ENCODE measurements at regions not wholly inside any gene's neighbourhood (a gene's known extent, or its start where the extent isn't known, plus 50 kb on each side); places are given as distances from the start of the nearest gene placed in this dataset.
"Not testable (repeated sequence)": the region's sequence is repeated elsewhere in the genome, so short reads cannot be mapped to it uniquely, and the experiment has no call there.

DNA sequence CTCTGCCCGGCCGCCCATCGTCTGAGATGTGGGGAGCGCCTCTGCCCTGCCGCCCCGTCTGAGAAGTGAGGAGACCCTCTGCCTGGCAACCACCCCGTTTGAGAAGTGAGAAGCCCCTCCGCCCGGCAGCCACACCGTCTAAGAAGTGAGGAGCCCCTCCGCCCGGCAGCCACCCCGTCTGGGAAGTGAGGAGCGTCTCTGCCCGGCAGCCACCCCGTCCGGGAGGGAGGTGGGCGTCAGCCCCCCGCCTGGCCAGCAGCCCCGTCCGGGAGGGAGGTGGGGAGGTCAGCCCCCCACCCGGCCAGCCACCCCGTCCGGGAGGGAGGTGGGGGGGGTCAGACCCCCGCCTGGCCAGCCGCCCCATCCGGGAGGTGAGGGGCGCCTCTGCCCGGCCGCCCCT is 63.0 kb upstream of the IGFBP7 start:
- DNase-seq: not testable (repeated sequence)

DNA sequence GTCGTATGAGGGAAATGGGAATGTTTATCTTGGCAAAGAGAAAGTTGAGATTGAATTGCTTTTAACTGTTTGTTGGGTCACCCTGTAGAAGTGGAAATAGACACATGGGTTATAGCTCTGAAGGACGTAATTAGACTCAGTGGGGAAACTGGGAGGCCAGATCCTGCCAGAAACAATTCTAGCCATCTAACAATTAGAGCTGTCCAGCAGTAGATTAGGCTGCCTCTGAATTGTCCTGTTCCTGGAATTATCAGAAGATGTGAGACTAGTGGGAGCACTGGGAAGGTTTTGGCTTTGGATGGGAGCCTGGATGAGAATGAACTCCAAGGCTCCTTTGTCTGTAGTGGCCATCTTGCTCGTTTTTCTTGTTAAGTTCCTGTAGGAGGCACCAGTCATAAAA is 61.9 kb upstream of the IGFBP7 start:
- no peak for DNase-seq

DNA sequence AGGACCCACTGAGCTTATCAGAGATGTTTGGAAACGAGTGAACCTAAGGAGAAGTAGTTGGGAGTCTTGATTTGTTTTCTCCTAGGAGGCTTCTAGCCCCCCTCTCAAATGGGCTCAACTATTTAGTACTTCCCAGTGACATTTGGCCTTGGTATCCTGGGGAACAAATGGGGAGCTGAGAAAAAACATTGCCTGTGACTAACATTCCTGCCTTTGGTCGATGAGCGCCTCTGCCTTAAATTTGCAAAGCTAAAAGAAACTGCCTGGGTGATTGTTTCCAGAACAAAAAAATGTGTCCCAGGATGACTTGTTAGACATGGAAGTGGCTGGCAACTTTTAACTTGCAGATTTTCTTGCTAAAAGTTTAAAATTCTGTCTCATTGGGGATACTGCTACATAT is 58.8 kb upstream of the IGFBP7 start:
- no peak for DNase-seq

DNA sequence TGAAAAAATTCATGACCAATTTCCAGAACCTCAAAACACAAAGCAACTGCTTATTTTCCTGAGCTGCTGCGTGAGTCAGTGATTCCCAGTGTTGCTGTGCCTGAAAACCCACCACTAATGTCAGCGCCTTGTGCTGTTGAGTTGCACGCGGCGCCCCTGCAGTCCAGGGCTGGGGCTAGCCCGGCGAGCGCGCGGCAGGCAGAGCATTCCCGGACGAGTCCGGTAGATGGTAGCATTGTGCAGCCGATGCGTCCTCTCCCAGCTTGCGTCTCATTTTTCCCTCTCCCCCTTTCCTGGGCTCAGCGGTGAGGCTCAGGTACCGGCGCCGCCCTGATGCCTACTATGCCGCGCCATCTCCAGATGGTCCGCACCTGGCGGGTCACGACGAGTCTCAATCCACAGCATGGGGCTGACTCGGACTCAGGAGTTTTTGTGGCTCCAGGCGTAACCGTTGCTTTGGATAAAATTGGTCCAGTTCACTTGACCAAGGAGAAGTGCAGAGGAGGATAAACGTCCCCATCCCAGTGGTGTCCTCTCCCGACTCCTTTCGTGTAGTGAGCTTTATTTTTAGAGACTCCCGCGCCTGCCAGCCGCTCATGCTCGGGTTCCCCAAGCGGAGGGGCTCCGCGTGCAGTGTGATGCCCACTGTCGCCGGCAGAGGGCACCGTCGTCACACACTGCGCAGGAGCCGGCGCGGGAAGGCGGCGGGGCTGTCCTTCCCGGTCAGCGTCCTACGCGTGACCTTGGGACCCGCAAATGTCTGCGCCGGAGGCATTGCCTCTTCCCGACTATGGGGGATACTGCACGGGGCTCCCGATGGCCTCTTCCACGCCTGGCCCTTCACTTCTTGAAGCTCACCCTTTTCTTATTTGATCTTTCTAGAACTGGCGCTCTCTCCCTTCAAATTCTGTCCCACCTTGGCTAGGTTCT is 53.6 kb upstream of the IGFBP7 start:
- peak; percentile 76 to 83 for DNase-seq

DNA sequence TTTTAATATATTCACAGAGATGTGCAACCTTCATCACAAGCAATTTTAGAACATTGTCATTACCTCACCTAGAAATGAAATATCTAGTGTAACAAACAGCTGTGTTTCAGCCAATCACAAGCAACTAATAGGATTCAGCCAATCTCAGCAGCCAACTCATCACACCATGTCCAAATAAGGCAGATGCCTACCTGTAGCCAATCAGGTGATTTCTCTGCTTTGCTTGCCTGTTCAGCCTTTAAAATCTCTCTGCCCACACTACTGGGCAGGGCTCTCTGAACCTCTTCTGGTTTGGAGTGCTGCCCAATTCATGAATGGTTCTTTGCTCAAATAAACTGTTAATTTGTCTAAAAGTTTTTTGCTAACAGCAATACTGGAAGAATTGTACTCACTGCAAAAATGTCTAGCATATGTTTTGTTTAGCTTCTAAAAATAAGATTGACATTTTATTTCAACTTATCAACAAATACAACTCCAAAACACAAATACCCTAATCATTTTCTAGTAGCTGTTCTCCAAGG is 52.4 kb upstream of the IGFBP7 start:
- no peak for DNase-seq

All from right lung (tissue), 2 donors.